ENCODE measurements at regions not wholly inside any gene's neighbourhood (a gene's known extent, or its start where the extent isn't known, plus 50 kb on each side); places are given as distances from the start of the nearest gene placed in this dataset.

DNA sequence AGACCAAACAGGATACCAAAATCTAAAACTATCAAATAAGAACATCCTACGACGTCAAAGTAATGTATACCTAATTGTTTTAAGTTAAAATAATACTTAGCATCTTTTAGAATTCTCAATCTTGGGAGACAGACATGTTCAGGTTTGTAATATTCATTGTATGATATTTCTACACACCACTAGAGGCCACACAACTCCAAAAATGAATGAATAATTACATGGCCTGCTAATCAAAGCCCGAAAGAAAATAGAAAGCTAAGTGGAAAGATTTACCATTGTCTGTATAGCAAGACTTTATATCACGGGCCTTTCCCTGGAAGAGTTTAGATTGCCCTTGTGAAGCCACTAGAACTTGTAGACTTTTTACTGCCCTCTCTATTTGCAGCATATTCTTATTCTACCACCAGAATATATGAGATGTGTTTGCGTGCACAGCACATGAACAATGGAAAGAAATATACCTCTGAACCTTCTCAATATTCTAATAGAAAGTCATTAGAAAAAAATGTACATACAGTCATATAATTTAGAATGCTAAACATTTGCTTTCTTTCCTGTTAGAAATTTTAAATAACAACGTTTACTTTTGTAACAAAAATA, 380.1 kb upstream of the NUDT12 start:
- Histone ChIP-seq H3K4me3 (ENCODE audit: low read depth, low read length, poor library complexity, severe bottlenecking) (no peak overlapping the region), H3K27me3 (replicated peaks; ENCODE audit: insufficient read depth, low read depth, low read length, poor library complexity) (no peaks in the 10 kb centered on the region), H3K4me1 (ENCODE audit: insufficient read depth, low read length, poor library complexity, severe bottlenecking) (no peaks in the 10 kb centered on the region), H3K27ac (ENCODE audit: low read depth, low read length, poor library complexity, severe bottlenecking) (no peak overlapping the region), H3K9me3 (ENCODE audit: low read depth, low read length, poor library complexity, severe bottlenecking) (no peaks in the 10 kb centered on the region), H3K36me3 (ENCODE audit: insufficient read depth, low read length, poor library complexity, severe bottlenecking) (no peaks in the 10 kb centered on the region)
- ChIA-PET CTCF (interaction anchor here (1.1 kb wide), 1 partner anchor 134 kb away, joined by 3 read pairs; no protein-coding TSS in a partner anchor), POLR2A (ENCODE audit: low non-redundant PET) (no interaction called here)
- peak; percentile 38 for DNase-seq (ENCODE audit: low spot score)
- intact Hi-C loops (cut with micrococcal nuclease; ENCODE audit: unreplicated experiment): loop anchor here (10.0 kb wide), 1 partner anchor 232 kb away; no protein-coding TSS in a partner anchor
- no TSS peak for BruUV-seq (replicated peaks)
- TF ChIP-seq CTCF (conservative IDR thresholded peaks at IDR 0.05; ENCODE audit: low read depth, low read length) (peak; percentile 52), EZH2 (IDR thresholded peaks at IDR 0.05; ENCODE audit: borderline replicate concordance, low read depth, low read length, poor library complexity, severe bottlenecking) (no peak)

- no peaks in the 10 kb centered on the region for H3K9me3 ChIP-seq (ENCODE audit: low read depth, low read length, poor library complexity, severe bottlenecking)
- no peaks in the 10 kb centered on the region for H3K27me3 ChIP-seq (replicated peaks; ENCODE audit: insufficient read depth, low read depth, low read length, poor library complexity)
- BruUV-seq (replicated peaks): no TSS peak
- intact Hi-C loops (cut with micrococcal nuclease; ENCODE audit: unreplicated experiment): loop anchor here (10.0 kb wide), 1 partner anchor 233 kb away; no protein-coding TSS in a partner anchor
- H3K27ac ChIP-seq (ENCODE audit: low read depth, low read length, poor library complexity, severe bottlenecking): no peak overlapping the region
- ChIA-PET CTCF (no interaction called here), POLR2A (ENCODE audit: low non-redundant PET) (no interaction called here)
- H3K4me1 ChIP-seq (ENCODE audit: insufficient read depth, low read length, poor library complexity, severe bottlenecking): no peaks in the 10 kb centered on the region
- TF ChIP-seq EZH2 (IDR thresholded peaks at IDR 0.05; ENCODE audit: borderline replicate concordance, low read depth, low read length, poor library complexity, severe bottlenecking): no peak
- TF ChIP-seq CTCF (conservative IDR thresholded peaks at IDR 0.05; ENCODE audit: low read depth, low read length): no peak
- no peak for DNase-seq (ENCODE audit: low spot score)
- H3K4me3 ChIP-seq (ENCODE audit: low read depth, low read length, poor library complexity, severe bottlenecking): no peak overlapping the region
- H3K36me3 ChIP-seq (ENCODE audit: insufficient read depth, low read length, poor library complexity, severe bottlenecking): no peaks in the 10 kb centered on the region
These were observed 379.0 kb upstream of the NUDT12 start for GRCh38 chr5:103941596-103941995.

- H3K27me3 ChIP-seq (replicated peaks; ENCODE audit: insufficient read depth, low read depth, low read length, poor library complexity): no peaks in the 10 kb centered on the region
- intact Hi-C loops (cut with micrococcal nuclease; ENCODE audit: unreplicated experiment): no loop called here
- TF ChIP-seq CTCF (conservative IDR thresholded peaks at IDR 0.05; ENCODE audit: low read depth, low read length): no peak
- no peak for TF ChIP-seq EZH2 (IDR thresholded peaks at IDR 0.05; ENCODE audit: borderline replicate concordance, low read depth, low read length, poor library complexity, severe bottlenecking)
- no peaks in the 10 kb centered on the region for H3K36me3 ChIP-seq (ENCODE audit: insufficient read depth, low read length, poor library complexity, severe bottlenecking)
- ChIA-PET POLR2A (ENCODE audit: low non-redundant PET) (no interaction called here), CTCF (no interaction called here)
- DNase-seq (ENCODE audit: low spot score): no peak
- no peaks in the 10 kb centered on the region for H3K4me1 ChIP-seq (ENCODE audit: insufficient read depth, low read length, poor library complexity, severe bottlenecking)
- H3K9me3 ChIP-seq (ENCODE audit: low read depth, low read length, poor library complexity, severe bottlenecking): no peaks in the 10 kb centered on the region
- H3K27ac ChIP-seq (ENCODE audit: low read depth, low read length, poor library complexity, severe bottlenecking): no peak overlapping the region
- BruUV-seq (replicated peaks): no TSS peak
- H3K4me3 ChIP-seq (ENCODE audit: low read depth, low read length, poor library complexity, severe bottlenecking): no peak overlapping the region
These were observed 375.6 kb upstream of the NUDT12 start for GRCh38 chr5:103938146-103938695.

Data from A673 (cell line).